GM12878 (cell line): ENCODE measurements at regions not wholly inside any gene's neighbourhood (a gene's known extent, or its start where the extent isn't known, plus 50 kb on each side); places are given as distances from the start of the nearest gene placed in this dataset.

ENCODE experiments used
- ATAC-seq: fragments of 200-7000 bp; cut with Tn5 transposase; 3 replicates; pipeline ENCODE4 v1.9.1; 2020; ENCODE audit warnings: mild to moderate bottlenecking, moderate library complexity
- BruUV-seq: library from RNA; stranded (reverse); fragments of 400-500 nt; replicated peaks from 2 replicates; lab custom pipeline; 2021; lab: Mats Ljungman, UMichigan
- CTCF ChIA-PET: fragments of 300-600 bp; sonication (Branson Sonifier 250); formaldehyde crosslinking; extraction: SDS; loops from one replicate; lab custom pipeline; 2021; ENCODE audit warnings: inconsistent platforms; lab: Yijun Ruan, JAX
- POLR2A ChIA-PET: fragments of 350-600 bp; formaldehyde crosslinking; extraction: SDS; loops from one replicate; lab custom pipeline; 2021; ENCODE audit warnings: inconsistent platforms; lab: Charles Lee
- RAD21 ChIA-PET: fragments of 300-600 bp; sonication (Branson Sonifier 250); formaldehyde crosslinking; loops from one replicate; lab custom pipeline; 2023; ENCODE audit warnings: antibody characterized with exemption; ENCODE audit not compliant: unreplicated experiment; lab: Charles Lee
- SMC1A ChIA-PET: fragments of 300-600 bp; sonication (Branson Sonifier 250); formaldehyde crosslinking; loops from one replicate; lab custom pipeline; 2023; ENCODE audit not compliant: unreplicated experiment, uncharacterized antibody; lab: Charles Lee
- DNase-seq: peaks from one replicate; pipeline ENCODE4 v3.0.0-alpha.2; 2011; ENCODE audit warnings: low read depth, low spot score
- FAIRE-seq: peaks from 3 replicates; lab custom pipeline; 2011; peaks lifted over from hg19 to GRCh38; lab: Jason Lieb, UNC
- H2AFZ ChIP-seq: 2 replicates; pipeline ENCODE4 v1.6.0; 2011; ENCODE audit warnings: low read depth, low read length, control low read depth; ENCODE audit not compliant: control insufficient read depth
- H3K27ac ChIP-seq: 2 replicates; pipeline ENCODE4 v1.5.1; 2011; ENCODE audit warnings: control low read depth; ENCODE audit not compliant: control insufficient read depth, insufficient read depth
- H3K27me3 ChIP-seq, 2 experiments: replicated peaks in 1 of 2; 2 replicates each; pipeline versions ENCODE4 v1.6.0 to v1.6.1; 2011; ENCODE audit warnings: low read length in 1 of 2; ENCODE audit not compliant: control insufficient read depth in 2 of 2, insufficient read depth in 2 of 2
- H3K36me3 ChIP-seq, 2 experiments: 2 replicates each; pipeline ENCODE4 v1.5.1; 2011; ENCODE audit warnings: low read length in 1 of 2; ENCODE audit not compliant: control insufficient read depth in 2 of 2, insufficient read depth in 2 of 2
- H3K4me1 ChIP-seq: 2 replicates; pipeline ENCODE4 v1.6.1; 2011; ENCODE audit warnings: mild to moderate bottlenecking, low read length, moderate library complexity, mixed read lengths; ENCODE audit not compliant: control insufficient read depth, insufficient read depth
- H3K4me2 ChIP-seq: 2 replicates; pipeline ENCODE4 v1.6.0; 2011; ENCODE audit warnings: control low read depth; ENCODE audit not compliant: control insufficient read depth, insufficient read depth
- H3K4me3 ChIP-seq: fragments of 200-600 bp; sonication (generic); 2 replicates; pipeline ENCODE4 v1.5.1; 2016
- H3K79me2 ChIP-seq: 2 replicates; pipeline ENCODE4 v1.6.0; 2011; ENCODE audit warnings: low read length; ENCODE audit not compliant: control insufficient read depth, insufficient read depth
- H3K9ac ChIP-seq: 2 replicates; pipeline ENCODE4 v1.8.0; 2011; ENCODE audit warnings: low read length, control low read depth, mixed read lengths; ENCODE audit not compliant: control insufficient read depth, insufficient read depth
- H3K9me3 ChIP-seq: replicated peaks from 3 replicates; pipeline ENCODE4 v1.5.1; 2011; ENCODE audit warnings: mild to moderate bottlenecking, low read length; ENCODE audit not compliant: control insufficient read depth, insufficient read depth
- H4K20me1 ChIP-seq: 2 replicates; pipeline ENCODE4 v1.6.0; 2011; ENCODE audit not compliant: control insufficient read depth, insufficient read depth
- BCL3 ChIP-seq: IDR thresholded peaks from 2 replicates; pipeline ENCODE4 v1.6.1; 2011; ENCODE audit warnings: borderline replicate concordance, low read depth, mild to moderate bottlenecking, moderate library complexity, low read length; ENCODE audit not compliant: insufficient read depth, poor library complexity, severe bottlenecking
- CBX3 ChIP-seq: fragments of 200-600 bp; sonication (generic); IDR thresholded peaks from 2 replicates; pipeline ENCODE4 v1.6.1; 2016; ENCODE audit warnings: low read depth, borderline replicate concordance
- CREM ChIP-seq: IDR thresholded peaks from 2 replicates; pipeline ENCODE4 v1.6.1; 2014; ENCODE audit warnings: antibody characterized with exemption, low read depth
- EED ChIP-seq: sonication (generic); IDR thresholded peaks from 2 replicates; pipeline ENCODE4 v1.6.1; 2016; ENCODE audit warnings: antibody characterized with exemption, low read depth
- FOXK2 ChIP-seq: fragments of 450-650 bp; IDR thresholded peaks from 2 replicates; pipeline ENCODE4 v1.6.1; 2017; ENCODE audit warnings: mild to moderate bottlenecking, moderate library complexity
- IRF3 ChIP-seq: fragments of 450-650 bp; IDR thresholded peaks from 2 replicates; pipeline ENCODE4 v1.6.1; 2014; ENCODE audit warnings: mild to moderate bottlenecking
- NFYB ChIP-seq: IDR thresholded peaks from 2 replicates; pipeline ENCODE4 v1.6.1; 2011; ENCODE audit warnings: low read depth, mild to moderate bottlenecking, low read length, improper control_type of control experiment, moderate library complexity; ENCODE audit not compliant: insufficient read depth
- PKNOX1 ChIP-seq: fragments of 450-650 bp; IDR thresholded peaks from 2 replicates; pipeline ENCODE4 v1.6.1; 2016; ENCODE audit warnings: mild to moderate bottlenecking
- PML ChIP-seq: IDR thresholded peaks from 2 replicates; pipeline ENCODE4 v1.6.1; 2012; ENCODE audit warnings: low read length, inconsistent platforms
- RAD21 ChIP-seq: IDR thresholded peaks from 2 replicates; pipeline ENCODE4 v1.6.1; 2011; ENCODE audit warnings: mild to moderate bottlenecking, low read depth, low read length, moderate library complexity; ENCODE audit not compliant: insufficient read depth
- RB1 ChIP-seq: fragments of 450-650 bp; formaldehyde crosslinking; IDR thresholded peaks from 2 replicates; pipeline ENCODE4 v1.6.1; 2017; ENCODE audit warnings: mild to moderate bottlenecking, borderline replicate concordance
- REST ChIP-seq: IDR thresholded peaks from 2 replicates; pipeline ENCODE4 v1.6.1; 2012; ENCODE audit warnings: mild to moderate bottlenecking, low read depth, low read length
- ZNF24 ChIP-seq: fragments of 450-650 bp; IDR thresholded peaks from 2 replicates; pipeline ENCODE4 v1.6.1; 2017; ENCODE audit warnings: antibody characterized with exemption, mild to moderate bottlenecking
- WGBS: methylation state at CpG from one replicate; pipeline ENCODE4 v1.1.6; 2016; ENCODE audit warnings: low lambda C conversion rate; ENCODE audit not compliant: insufficient replicate concordance, insufficient coverage; ENCODE audit errors: missing lambda C conversion rate; 5-methylcytosine and 5-hydroxymethylcytosine counted together
- in situ Hi-C: fragments of 300-500 bp; cut with MboI; formaldehyde crosslinking; loops from 9 replicates; pipeline ENCODE4 v1.14.3; 2018; ENCODE audit warnings: mixed read lengths
- intact Hi-C: fragments of 100-400 bp; cut with micrococcal nuclease; formaldehyde crosslinking; loops from one replicate; pipeline ENCODE4 v1.14.2; 2022; ENCODE audit not compliant: unreplicated experiment

DNA sequence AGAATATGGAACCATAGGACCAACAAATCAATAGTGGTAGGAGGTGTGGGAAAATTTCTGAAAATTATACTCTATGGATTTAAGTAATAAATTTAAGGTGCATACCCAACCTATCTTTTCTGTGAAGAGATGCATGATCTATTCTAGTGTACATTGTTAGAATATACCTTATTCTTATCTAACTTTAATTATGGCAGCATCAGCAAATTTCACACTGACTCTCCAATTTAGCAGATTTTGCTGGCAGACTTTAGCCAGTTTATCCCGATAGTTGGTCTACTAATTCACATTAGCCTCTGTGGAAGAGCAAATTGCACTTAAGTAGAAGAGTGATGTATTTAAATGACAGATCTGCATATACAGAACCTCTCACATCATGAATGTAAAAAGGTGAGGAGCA is 400.0 kb downstream of the PLA2G4A start:
- Histone ChIP-seq H4K20me1 (no peaks in the 10 kb centered on the region), H3K36me3 (no peaks in the 10 kb centered on the region), H3K27me3 (no peaks in the 10 kb centered on the region), H3K79me2 (no peaks in the 10 kb centered on the region), H3K27ac (no peak overlapping the region), H3K4me1 (no peaks in the 10 kb centered on the region), H3K4me3 (no peak overlapping the region), H3K9me3 (no peaks in the 10 kb centered on the region), H3K4me2 (no peak overlapping the region), H3K9ac (no peak overlapping the region), H2AFZ (no peak overlapping the region)
- in situ Hi-C loops (no loop called here), intact Hi-C loops (no loop called here)
- ChIA-PET POLR2A (no interaction called here), SMC1A (no interaction called here), RAD21 (no interaction called here), CTCF (no interaction called here)
- ATAC-seq (no peak), DNase-seq (no peak), FAIRE-seq (no peak)
- BruUV-seq: no TSS peak
- TF ChIP-seq RAD21 (no peak), PKNOX1 (no peak), CBX3 (no peak), RB1 (no peak)
- WGBS: 56% methylated on average over 1 of the region's 1 CpG

DNA sequence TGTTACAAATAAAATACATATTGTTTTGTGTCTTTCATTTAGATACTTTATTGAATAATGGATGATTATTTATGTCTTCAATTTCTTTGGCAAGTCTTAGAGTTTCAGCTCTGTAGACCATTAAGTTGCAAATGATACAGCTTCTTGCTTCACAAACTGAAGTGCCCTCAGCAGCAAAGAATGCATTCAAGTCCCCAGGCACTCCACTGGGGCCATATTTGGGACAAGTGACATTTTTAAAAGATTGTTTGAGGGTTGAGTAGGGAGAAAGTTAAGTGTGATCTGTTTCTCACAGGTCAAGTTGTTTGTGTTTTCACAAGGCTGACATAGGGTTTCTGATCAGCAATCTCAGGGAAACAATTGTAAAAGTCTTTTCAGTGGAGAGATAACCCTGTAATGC is 400.7 kb downstream of the PLA2G4A start:
- H3K9ac ChIP-seq: no peak overlapping the region
- in situ Hi-C loops: no loop called here
- no peaks in the 10 kb centered on the region for H3K79me2 ChIP-seq
- H3K4me3 ChIP-seq: no peak overlapping the region
- no TSS peak for BruUV-seq
- H3K4me1 ChIP-seq: no peaks in the 10 kb centered on the region
- ChIA-PET SMC1A (no interaction called here), CTCF (no interaction called here), POLR2A (no interaction called here), RAD21 (no interaction called here)
- no peaks in the 10 kb centered on the region for H4K20me1 ChIP-seq
- DNase-seq: no peak
- ATAC-seq: peak; percentile 23
- no peak for FAIRE-seq
- no peaks in the 10 kb centered on the region for H3K27me3 ChIP-seq
- H3K27ac ChIP-seq: no peak overlapping the region
- no peak overlapping the region for H2AFZ ChIP-seq
- no peaks in the 10 kb centered on the region for H3K36me3 ChIP-seq
- no peaks in the 10 kb centered on the region for H3K9me3 ChIP-seq
- intact Hi-C loops: no loop called here
- H3K4me2 ChIP-seq: no peak overlapping the region
- no peak for TF ChIP-seq FOXK2
- TF ChIP-seq NFYB: no peak
- no peak for TF ChIP-seq BCL3
- TF ChIP-seq REST: no peak
- TF ChIP-seq PML: no peak
- no peak for TF ChIP-seq CREM
- TF ChIP-seq ZNF24: no peak
- TF ChIP-seq IRF3: no peak
- TF ChIP-seq EED: no peak
